K562 (cell line): ENCODE measurements at regions not wholly inside any gene's neighbourhood (a gene's known extent, or its start where the extent isn't known, plus 50 kb on each side); places are given as distances from the start of the nearest gene placed in this dataset.

Experiments used
- ATF4 ChIP-seq: fragments of 450-650 bp; formaldehyde crosslinking; IDR thresholded peaks from 2 replicates; pipeline ENCODE4 v1.4.0; 2022; ENCODE audit warnings: mild to moderate bottlenecking, moderate library complexity
- EP400 ChIP-seq: fragments of 450-650 bp; IDR thresholded peaks from 2 replicates; pipeline ENCODE4 v1.6.1; 2017; ENCODE audit warnings: antibody characterized with exemption, mild to moderate bottlenecking, moderate library complexity
- PBX2 ChIP-seq, 2 experiments: IDR thresholded peaks in 1 of 2; conservative IDR thresholded peaks in 1 of 2; 2 replicates each; pipeline ENCODE4 v1.6.1; 2016; ENCODE audit warnings: low read depth in 2 of 2, mild to moderate bottlenecking in 1 of 2, missing compliant biosample characterization in 1 of 2, missing genetic modification characterization in 1 of 2, moderate library complexity in 1 of 2
- SAFB ChIP-seq: fragments of 200-400 bp; formaldehyde crosslinking; IDR thresholded peaks from 2 replicates; pipeline ENCODE4 v1.6.1; 2017; ENCODE audit warnings: low read depth, low read length, borderline replicate concordance
- SIX5 ChIP-seq, 2 experiments: IDR thresholded peaks; 2 replicates each; pipeline ENCODE4 v1.6.1; 2011; ENCODE audit warnings: low read length in 2 of 2, borderline replicate concordance in 1 of 2, low read depth in 1 of 2, mild to moderate bottlenecking in 1 of 2, moderate library complexity in 1 of 2; ENCODE audit not compliant: insufficient read depth in 1 of 2
- YY1 ChIP-seq, 3 experiments: IDR thresholded peaks; 2 replicates each; pipeline ENCODE4 v1.6.1; 2011; ENCODE audit warnings: low read length in 2 of 3, mild to moderate bottlenecking in 2 of 3, moderate library complexity in 2 of 3, borderline replicate concordance in 1 of 3, control low read depth in 1 of 3, low read depth in 1 of 3; ENCODE audit not compliant: insufficient read depth in 3 of 3, insufficient replicate concordance in 2 of 3, control insufficient read depth in 1 of 3, insufficient read length in 1 of 3; ENCODE audit errors: extremely low read depth in 1 of 3
- ZFP36 ChIP-seq: fragments of 150-350 bp; IDR thresholded peaks from 2 replicates; pipeline ENCODE4 v1.6.1; 2018; ENCODE audit warnings: low read length, low read depth; ENCODE audit not compliant: partially characterized antibody
- ZNF41 ChIP-seq: fragments of 250-450 bp; sonication (Bioruptor Pico); conservative IDR thresholded peaks from 2 replicates; pipeline ENCODE4 v1.4.0; 2020; ENCODE audit warnings: mild to moderate bottlenecking
- ZNF583 ChIP-seq: fragments of 250-450 bp; sonication (Bioruptor Pico); IDR thresholded peaks from 2 replicates; pipeline ENCODE4 v1.4.0; 2020
- TF ChIP-seq, protein P1 (sequence below): sonication (generic); formaldehyde crosslinking; IDR thresholded peaks from 2 replicates; pipeline ENCODE4 v1.8.1; 2023; ENCODE audit warnings: mild to moderate bottlenecking, missing genetic modification reagents
- TF ChIP-seq, protein P2 (sequence below): fragments of 250-450 bp; sonication (Bioruptor Pico); IDR thresholded peaks from 2 replicates; pipeline ENCODE4 v1.8.0; 2022; ENCODE audit warnings: moderate library complexity, mild to moderate bottlenecking, inconsistent platforms

GRCh38 chr1:109826930-109827349 is 63.2 kb upstream of the EPS8L3 start (continued):
- no peak for TF ChIP-seq PBX2 (CRISPR knock-in tag; IDR thresholded peaks at IDR 0.05; ENCODE audit: low read depth)
- TF ChIP-seq PBX2 (tag; conservative IDR thresholded peaks at IDR 0.05; ENCODE audit: low read depth), result 0 out of 2 replicates have a peak, but pooled peaks have one; percentile 19
- peak; percentile 92 for TF ChIP-seq ZNF583 (CRISPR knock-in tag)
- TF ChIP-seq ZNF41 (CRISPR knock-in tag), result peak; percentile 79; the same call in 1 of the 2 replicates
- peak; percentile 76; the same call in 1 of the 2 replicates for TF ChIP-seq ATF4 (CRISPR knock-in tag)
- TF ChIP-seq SIX5 (IDR thresholded peaks at IDR 0.05; ENCODE audit: borderline replicate concordance in 1 of 2, insufficient read depth in 1 of 2, low read depth in 1 of 2, low read length in 2 of 2), result no peak
- no peak for TF ChIP-seq SAFB
- TF ChIP-seq, protein P1, sequence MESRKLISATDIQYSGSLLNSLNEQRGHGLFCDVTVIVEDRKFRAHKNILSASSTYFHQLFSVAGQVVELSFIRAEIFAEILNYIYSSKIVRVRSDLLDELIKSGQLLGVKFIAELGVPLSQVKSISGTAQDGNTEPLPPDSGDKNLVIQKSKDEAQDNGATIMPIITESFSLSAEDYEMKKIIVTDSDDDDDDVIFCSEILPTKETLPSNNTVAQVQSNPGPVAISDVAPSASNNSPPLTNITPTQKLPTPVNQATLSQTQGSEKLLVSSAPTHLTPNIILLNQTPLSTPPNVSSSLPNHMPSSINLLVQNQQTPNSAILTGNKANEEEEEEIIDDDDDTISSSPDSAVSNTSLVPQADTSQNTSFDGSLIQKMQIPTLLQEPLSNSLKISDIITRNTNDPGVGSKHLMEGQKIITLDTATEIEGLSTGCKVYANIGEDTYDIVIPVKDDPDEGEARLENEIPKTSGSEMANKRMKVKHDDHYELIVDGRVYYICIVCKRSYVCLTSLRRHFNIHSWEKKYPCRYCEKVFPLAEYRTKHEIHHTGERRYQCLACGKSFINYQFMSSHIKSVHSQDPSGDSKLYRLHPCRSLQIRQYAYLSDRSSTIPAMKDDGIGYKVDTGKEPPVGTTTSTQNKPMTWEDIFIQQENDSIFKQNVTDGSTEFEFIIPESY (CRISPR knock-in tag), result peak; percentile 97
- peak; percentile 72 for TF ChIP-seq EP400
- peak; percentile 53 to 92 (median 69) for TF ChIP-seq YY1 (IDR thresholded peaks at IDR 0.05; ENCODE audit: borderline replicate concordance in 1 of 3, control insufficient read depth in 1 of 3, extremely low read depth in 1 of 3, insufficient read depth in 3 of 3, insufficient read length in 1 of 3, insufficient replicate concordance in 2 of 3, low read depth in 1 of 3, low read length in 2 of 3)
- TF ChIP-seq, protein P2, sequence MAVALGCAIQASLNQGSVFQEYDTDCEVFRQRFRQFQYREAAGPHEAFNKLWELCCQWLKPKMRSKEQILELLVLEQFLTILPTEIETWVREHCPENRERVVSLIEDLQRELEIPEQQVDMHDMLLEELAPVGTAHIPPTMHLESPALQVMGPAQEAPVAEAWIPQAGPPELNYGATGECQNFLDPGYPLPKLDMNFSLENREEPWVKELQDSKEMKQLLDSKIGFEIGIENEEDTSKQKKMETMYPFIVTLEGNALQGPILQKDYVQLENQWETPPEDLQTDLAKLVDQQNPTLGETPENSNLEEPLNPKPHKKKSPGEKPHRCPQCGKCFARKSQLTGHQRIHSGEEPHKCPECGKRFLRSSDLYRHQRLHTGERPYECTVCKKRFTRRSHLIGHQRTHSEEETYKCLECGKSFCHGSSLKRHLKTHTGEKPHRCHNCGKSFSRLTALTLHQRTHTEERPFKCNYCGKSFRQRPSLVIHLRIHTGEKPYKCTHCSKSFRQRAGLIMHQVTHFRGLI (CRISPR knock-in tag), result peak; percentile 83; the same call in 1 of the 2 replicates
- TF ChIP-seq ZFP36, result no peak
